CD4-positive, alpha-beta T cell (primary cell): ENCODE measurements at regions not wholly inside any gene's neighbourhood (a gene's known extent, or its start where the extent isn't known, plus 50 kb on each side); places are given as distances from the start of the nearest gene placed in this dataset.

Source experiments
- ATAC-seq: fragments of 200-7000 bp; cut with Tn5 transposase; one replicate; pipeline ENCODE4 v1.10.0; 2022; ENCODE audit warnings: mild to moderate bottlenecking; ENCODE audit not compliant: poor library complexity
- CTCF ChIA-PET: fragments of 350-600 bp; sonication (Branson Sonifier 250); formaldehyde crosslinking; loops from one replicate; lab custom pipeline; 2021; ENCODE audit warnings: antibody characterized with exemption, inconsistent platforms; lab: Charles Lee
- POLR2A ChIA-PET: fragments of 350-600 bp; sonication (Branson Sonifier 250); formaldehyde crosslinking; loops from one replicate; lab custom pipeline; 2021; ENCODE audit warnings: antibody characterized with exemption, inconsistent platforms; lab: Charles Lee
- DNase-seq, 14 experiments: peaks; one replicate each; pipeline ENCODE4 v3.0.0-alpha.2; 2013 to 2020; ENCODE audit warnings: mixed read lengths in 2 of 14
- H3K27ac ChIP-seq, 2 donors: one replicate each; pipeline versions ENCODE4 v1.5.1 to v1.7.0; 2013; ENCODE audit warnings: low read length in 2 of 2, low read depth in 1 of 2, mild to moderate bottlenecking in 1 of 2
- H3K27me3 ChIP-seq, 2 experiments: 1 replicate in 1 of 2; 2 replicates in 1 of 2; pipeline versions ENCODE4 v1.6.1 to v1.7.0; 2013; ENCODE audit warnings: low read length in 2 of 2, control low read depth in 1 of 2, mild to moderate bottlenecking in 1 of 2, moderate library complexity in 1 of 2; ENCODE audit not compliant: insufficient read depth in 2 of 2, control insufficient read depth in 1 of 2
- H3K36me3 ChIP-seq: one replicate; pipeline ENCODE4 v1.6.1; 2013; ENCODE audit warnings: low read length, control low read depth; ENCODE audit not compliant: insufficient read depth
- H3K4me1 ChIP-seq: one replicate; pipeline ENCODE4 v1.6.1; 2013; ENCODE audit warnings: low read length, control low read depth; ENCODE audit not compliant: insufficient read depth
- H3K4me3 ChIP-seq: one replicate; pipeline ENCODE4 v1.5.1; 2013; ENCODE audit warnings: mild to moderate bottlenecking, low read length, moderate library complexity
- H3K9me3 ChIP-seq, 2 experiments: 1 replicate in 1 of 2; 2 replicates in 1 of 2; pipeline versions ENCODE4 v1.6.1 to v1.7.0; 2013; ENCODE audit warnings: low read length in 2 of 2, mild to moderate bottlenecking in 2 of 2, control low read depth in 1 of 2, moderate library complexity in 1 of 2; ENCODE audit not compliant: control insufficient read depth in 1 of 2, insufficient read depth in 1 of 2
- H3K27ac Mint-ChIP-seq: one replicate; pipeline ENCODE4 v1.8.0; 2020; ENCODE audit warnings: mixed read lengths
- H3K27me3 Mint-ChIP-seq: one replicate; pipeline ENCODE4 v1.8.0; 2021; ENCODE audit warnings: mixed read lengths
- H3K36me3 Mint-ChIP-seq: one replicate; pipeline ENCODE4 v1.8.0; 2021; ENCODE audit warnings: low read depth, mixed read lengths
- H3K4me1 Mint-ChIP-seq: one replicate; pipeline ENCODE4 v1.8.0; 2021; ENCODE audit warnings: low read depth, mixed read lengths
- H3K4me3 Mint-ChIP-seq: one replicate; pipeline ENCODE4 v1.8.0; 2020; ENCODE audit warnings: mild to moderate bottlenecking, mixed read lengths
- H3K9me3 Mint-ChIP-seq: one replicate; pipeline ENCODE4 v1.8.0; 2020; ENCODE audit warnings: mixed read lengths
- intact Hi-C, 2 experiments: fragments of 100-400 bp; cut with DNase I in 1 of 2; cut with micrococcal nuclease in 1 of 2; formaldehyde crosslinking; loops; one replicate each; pipeline versions ENCODE4 v1.15.1 to v1.9.0; 2023 to 2025; cut with DNase I, micrococcal nuclease
- TF ChIP-seq, protein P1 (sequence below): fragments of 200-600 bp; IDR thresholded peaks from one replicate; pipeline ENCODE4 v1.8.0; 2022; ENCODE audit warnings: antibody characterized with exemption, mild to moderate bottlenecking

DNA sequence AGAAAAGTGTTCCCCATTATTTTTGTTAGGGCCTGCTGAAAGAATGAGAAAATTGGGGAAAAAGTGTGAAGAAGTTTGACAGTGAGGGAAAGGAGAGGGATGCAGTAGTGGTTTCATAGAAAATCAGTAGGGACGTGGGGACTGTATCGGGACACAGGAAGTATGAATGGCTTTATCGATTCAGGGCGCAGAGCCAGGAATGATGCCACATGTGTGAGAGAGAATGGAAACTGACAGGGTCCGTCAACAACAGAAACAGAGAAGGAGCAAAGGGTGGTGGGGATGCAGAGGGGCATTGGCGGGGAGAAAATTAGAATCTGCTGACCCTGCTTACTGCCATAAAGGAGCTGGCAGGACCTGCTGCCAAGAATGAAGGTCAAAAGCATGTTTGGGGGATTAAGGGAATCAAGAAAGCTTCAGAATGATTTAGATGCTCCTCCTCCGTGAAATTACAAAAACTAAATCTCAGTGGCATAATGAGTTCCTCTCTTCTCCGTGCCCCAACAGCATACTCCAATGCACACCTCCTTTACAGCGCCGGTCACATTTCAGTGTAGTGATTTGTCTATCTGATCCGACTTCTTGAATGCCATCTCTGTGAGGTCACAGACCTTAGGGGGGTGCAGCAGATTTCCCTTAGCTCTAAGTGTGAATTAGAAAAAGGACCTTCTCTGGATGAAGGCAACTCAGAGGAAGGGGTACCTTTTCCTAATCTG is 92.6 kb downstream of the EMP1 start:
- POLR2A ChIA-PET, result interaction anchor here (0.7 kb wide), 1 partner anchor 12 kb away, joined by 3 read pairs; no protein-coding TSS in a partner anchor
- ATAC-seq, result no peak
- no peak for DNase-seq
- intact Hi-C loops, result no loop called here
- Histone ChIP-seq H3K4me3 (no peak overlapping the region), H3K36me3 (no peaks in the 10 kb centered on the region), H3K27me3 (peaks cover 2 to 3% of the 10 kb centered on the region in 2 experiments), H3K4me1 (no peaks in the 10 kb centered on the region), H3K27ac (no peak overlapping the region), H3K9me3 (no peaks in the 10 kb centered on the region)
- Mint-ChIP-seq H3K4me3 (no peak overlapping the region), H3K27ac (no peak overlapping the region), H3K9me3 (no peaks in the 10 kb centered on the region), H3K27me3 (peaks cover 11% of the 10 kb centered on the region), H3K4me1 (no peaks in the 10 kb centered on the region), H3K36me3 (no peaks in the 10 kb centered on the region)
- CTCF ChIA-PET, result no interaction called here
- TF ChIP-seq, protein P1, sequence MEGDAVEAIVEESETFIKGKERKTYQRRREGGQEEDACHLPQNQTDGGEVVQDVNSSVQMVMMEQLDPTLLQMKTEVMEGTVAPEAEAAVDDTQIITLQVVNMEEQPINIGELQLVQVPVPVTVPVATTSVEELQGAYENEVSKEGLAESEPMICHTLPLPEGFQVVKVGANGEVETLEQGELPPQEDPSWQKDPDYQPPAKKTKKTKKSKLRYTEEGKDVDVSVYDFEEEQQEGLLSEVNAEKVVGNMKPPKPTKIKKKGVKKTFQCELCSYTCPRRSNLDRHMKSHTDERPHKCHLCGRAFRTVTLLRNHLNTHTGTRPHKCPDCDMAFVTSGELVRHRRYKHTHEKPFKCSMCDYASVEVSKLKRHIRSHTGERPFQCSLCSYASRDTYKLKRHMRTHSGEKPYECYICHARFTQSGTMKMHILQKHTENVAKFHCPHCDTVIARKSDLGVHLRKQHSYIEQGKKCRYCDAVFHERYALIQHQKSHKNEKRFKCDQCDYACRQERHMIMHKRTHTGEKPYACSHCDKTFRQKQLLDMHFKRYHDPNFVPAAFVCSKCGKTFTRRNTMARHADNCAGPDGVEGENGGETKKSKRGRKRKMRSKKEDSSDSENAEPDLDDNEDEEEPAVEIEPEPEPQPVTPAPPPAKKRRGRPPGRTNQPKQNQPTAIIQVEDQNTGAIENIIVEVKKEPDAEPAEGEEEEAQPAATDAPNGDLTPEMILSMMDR, result no peak

DNA sequence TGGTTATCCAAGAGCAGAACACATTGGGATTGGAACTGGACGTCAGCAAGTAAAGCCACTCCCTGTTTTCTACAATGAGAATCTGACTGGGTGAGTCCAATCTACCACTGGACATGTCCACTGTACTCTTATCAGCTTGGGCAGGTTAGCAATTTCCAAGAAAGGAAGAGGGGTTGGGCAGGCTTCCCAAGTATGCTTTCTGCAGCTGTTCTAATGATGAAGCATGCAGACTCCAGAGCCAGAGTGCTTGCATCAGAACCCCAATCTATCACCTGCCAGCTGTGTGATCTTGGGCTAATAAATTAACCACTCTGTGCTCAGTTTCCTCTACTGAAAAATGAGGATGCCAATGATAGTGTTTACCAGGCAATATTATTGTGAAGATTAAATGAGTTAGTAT is 92.0 kb downstream of the EMP1 start:
- ChIA-PET CTCF (no interaction called here), POLR2A (no interaction called here)
- Mint-ChIP-seq H3K36me3 (no peaks in the 10 kb centered on the region), H3K4me1 (no peaks in the 10 kb centered on the region), H3K27me3 (peaks cover 11% of the 10 kb centered on the region), H3K9me3 (no peaks in the 10 kb centered on the region), H3K4me3 (no peak overlapping the region), H3K27ac (no peak overlapping the region)
- no peak for DNase-seq
- intact Hi-C loops, result no loop called here
- no peaks in the 10 kb centered on the region for H3K9me3 ChIP-seq
- H3K4me1 ChIP-seq, result no peaks in the 10 kb centered on the region
- H3K4me3 ChIP-seq, result no peak overlapping the region
- peaks cover 2 to 3% of the 10 kb centered on the region in 2 experiments for H3K27me3 ChIP-seq
- TF ChIP-seq, protein P1, result no peak
- no peak overlapping the region for H3K27ac ChIP-seq
- no peak for ATAC-seq
- no peaks in the 10 kb centered on the region for H3K36me3 ChIP-seq

DNA sequence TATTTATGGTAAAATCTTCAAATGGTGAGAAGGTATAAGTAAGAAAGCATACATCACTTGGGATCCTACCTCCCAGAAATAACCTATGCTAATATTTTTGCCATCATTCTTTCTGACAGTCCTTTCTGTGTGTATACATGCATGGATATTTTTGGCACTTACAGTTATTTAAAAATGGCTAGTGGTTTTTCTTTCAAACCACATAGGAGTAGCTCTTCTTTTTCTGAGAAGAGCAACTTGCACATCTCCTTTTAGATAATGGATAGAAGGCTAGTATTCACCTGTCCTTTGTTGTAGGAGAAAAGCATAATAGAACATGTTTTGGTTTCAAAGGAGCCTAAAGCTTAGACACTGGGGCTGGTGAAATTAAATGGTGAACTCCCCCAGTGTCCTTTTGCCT is 87.3 kb downstream of the EMP1 start:
- Mint-ChIP-seq H3K4me1 (no peaks in the 10 kb centered on the region), H3K36me3 (no peaks in the 10 kb centered on the region), H3K27ac (no peak overlapping the region), H3K4me3 (no peak overlapping the region), H3K27me3 (peaks cover 11% of the 10 kb centered on the region), H3K9me3 (no peaks in the 10 kb centered on the region)
- Histone ChIP-seq H3K27ac (no peak overlapping the region), H3K27me3 (peaks cover 2 to 13% of the 10 kb centered on the region in 2 experiments), H3K9me3 (no peaks in the 10 kb centered on the region), H3K4me3 (no peak overlapping the region), H3K4me1 (no peaks in the 10 kb centered on the region), H3K36me3 (no peaks in the 10 kb centered on the region)
- intact Hi-C loops, result no loop called here
- POLR2A ChIA-PET, result no interaction called here
- DNase-seq (no peak), ATAC-seq (no peak)
- TF ChIP-seq, protein P1, result no peak
- CTCF ChIA-PET, result no interaction called here
